ENCODE measurements at regions not wholly inside any gene's neighbourhood (a gene's known extent, or its start where the extent isn't known, plus 50 kb on each side); places are given as distances from the start of the nearest gene placed in this dataset.
A peak's percentile ranks its signal among the peaks of the same experiment; 100 is the strongest.
"Not testable (repeated sequence)": the region's sequence is repeated elsewhere in the genome, so short reads cannot be mapped to it uniquely, and the experiment has no call there.

DNA sequence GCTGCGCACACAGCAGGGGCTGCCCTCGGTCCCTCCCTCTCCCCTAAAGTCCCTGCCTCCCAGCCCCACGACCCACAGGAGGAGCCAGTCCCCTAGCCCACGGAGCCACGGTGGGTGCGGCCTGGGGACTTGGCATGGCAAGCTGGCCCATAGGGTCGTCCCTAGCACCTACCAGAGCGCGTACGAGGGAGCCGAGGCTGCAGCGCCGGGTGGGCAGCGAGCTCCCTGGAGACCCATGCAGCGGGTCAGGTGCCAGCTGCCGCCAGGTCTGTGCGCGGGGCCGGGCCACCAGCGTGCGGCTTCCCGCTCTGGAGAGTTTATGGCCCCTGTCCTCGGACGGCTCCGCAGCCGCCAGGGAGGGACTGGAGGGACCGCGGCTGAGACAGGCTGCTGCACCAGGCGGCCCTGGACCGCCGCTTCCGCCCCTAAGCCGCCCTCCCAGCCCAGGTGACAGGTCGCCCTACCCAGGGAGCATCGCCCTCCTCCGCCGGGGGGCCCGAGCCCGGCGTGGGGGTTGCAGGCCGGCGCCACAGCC lies 273.6 kb downstream of the CCDC74A start:
- DNase-seq (ENCODE audit: missing footprints) = no peak
- intact Hi-C loops (cut with DNase I) = loop anchor here (5.0 to 10.0 kb wide), 2 partner anchors 119 to 386 kb away; no protein-coding TSS in a partner anchor
- no peak for ATAC-seq

DNA sequence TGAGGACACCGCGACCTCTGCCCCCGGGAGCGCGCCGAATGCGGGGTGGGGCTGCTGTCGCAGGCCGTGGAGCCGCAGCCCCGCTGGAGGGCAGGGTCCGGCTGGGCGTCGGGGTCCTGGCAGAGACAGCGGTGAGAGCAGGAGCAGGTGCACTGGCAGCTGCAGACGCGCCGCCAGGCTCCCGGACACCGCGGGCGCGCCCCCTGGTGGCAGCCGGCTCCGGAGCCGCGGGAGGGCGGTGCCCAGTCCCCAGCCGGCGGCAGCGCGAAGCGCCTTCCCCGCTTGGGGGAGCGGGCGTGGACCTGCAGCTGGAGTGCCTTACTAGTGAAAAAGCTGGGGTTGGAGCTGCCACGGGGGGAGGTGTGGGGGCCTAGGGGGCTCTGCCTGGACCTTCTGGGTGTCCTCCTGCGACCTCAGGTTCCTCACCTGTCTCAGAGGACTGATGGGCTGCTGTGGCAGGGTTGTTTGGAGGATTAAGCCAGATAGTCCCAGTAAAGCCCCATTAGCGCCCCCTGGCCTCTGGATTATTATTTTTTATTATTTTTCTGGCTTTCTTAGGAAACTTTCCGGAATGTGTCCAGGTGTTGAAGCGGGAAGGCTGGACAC lies 274.2 kb downstream of the CCDC74A start:
- intact Hi-C loops (cut with DNase I) = loop anchor here (5.0 to 10.0 kb wide), 2 partner anchors 120 to 387 kb away; no protein-coding TSS in a partner anchor
- ATAC-seq (peak; percentile 79), DNase-seq (ENCODE audit: missing footprints) (peak; percentile 79)

DNA sequence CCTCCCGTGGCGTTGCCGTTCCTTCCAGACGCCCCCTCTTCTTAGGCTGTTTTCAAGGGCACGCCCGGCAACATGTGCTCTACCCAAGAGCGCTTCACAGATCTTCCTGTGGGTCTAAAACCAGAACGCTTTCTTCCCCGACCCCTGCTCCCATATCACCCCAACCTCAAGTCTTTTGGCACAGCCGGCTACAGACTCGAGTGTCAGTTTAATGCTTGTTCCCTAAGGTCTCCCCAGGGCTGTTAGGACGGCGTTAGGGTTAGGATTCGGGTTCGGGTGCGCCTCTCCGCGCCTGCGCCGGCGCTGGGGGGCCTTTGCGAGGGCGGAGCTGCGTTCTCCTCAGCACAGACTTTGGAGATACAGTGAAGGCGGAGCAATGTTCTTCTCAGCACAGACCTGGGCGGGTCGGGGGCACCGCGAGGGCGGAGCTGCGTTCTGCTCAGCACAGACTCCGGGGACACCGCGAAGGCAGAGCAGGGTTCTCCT lies 274.7 kb downstream of the CCDC74A start:
- DNase-seq (ENCODE audit: missing footprints); ATAC-seq: not testable (repeated sequence)
- intact Hi-C loops (cut with DNase I) = loop anchor here (5.0 to 10.0 kb wide), 2 partner anchors 120 to 388 kb away; no protein-coding TSS in a partner anchor

DNA sequence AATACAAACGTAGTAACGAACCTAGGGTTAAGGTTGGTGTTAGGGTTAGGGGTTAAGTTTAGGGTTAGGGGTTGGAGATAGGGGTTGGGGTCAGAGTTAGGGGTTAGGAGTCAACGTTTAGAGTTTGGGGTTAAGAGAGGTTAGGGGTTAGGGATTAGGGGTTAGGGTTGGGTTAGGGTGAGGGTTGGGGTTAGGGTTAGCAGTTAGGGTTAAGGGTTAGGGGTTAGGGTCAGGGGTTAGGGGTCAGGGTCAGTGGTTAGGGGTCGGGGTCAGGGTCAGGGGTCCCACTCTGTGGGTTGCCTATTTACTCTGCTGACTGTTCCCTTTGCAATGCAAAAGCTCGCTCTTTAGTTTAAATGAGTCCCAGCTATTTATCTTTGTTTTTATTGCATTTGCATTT lies 275.5 kb downstream of the CCDC74A start:
- not testable (repeated sequence) for ATAC-seq
- intact Hi-C loops (cut with DNase I) = loop anchor here (5.0 to 10.0 kb wide), 2 partner anchors 121 to 388 kb away; no protein-coding TSS in a partner anchor

DNA sequence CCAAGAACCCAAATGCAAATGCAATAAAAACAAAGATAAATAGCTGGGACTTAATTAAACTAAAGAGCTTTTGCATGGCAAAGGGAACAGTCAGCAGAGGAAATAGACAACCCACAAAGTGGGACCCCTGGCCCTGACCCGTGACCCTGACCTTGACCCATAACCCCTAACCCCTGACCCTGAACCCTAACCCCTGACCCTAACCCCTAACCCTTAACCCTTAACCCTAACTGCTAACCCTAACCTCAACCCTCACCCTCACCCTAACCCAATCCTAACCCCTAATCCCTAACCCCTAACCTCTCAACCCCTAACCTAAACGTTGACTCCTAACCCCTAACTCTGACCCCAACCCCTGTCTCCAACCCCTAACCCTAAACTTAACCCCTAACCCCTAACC lies 284.9 kb downstream of the CCDC74A start:
- ATAC-seq; intact Hi-C loops (cut with DNase I); DNase-seq (ENCODE audit: missing footprints): not testable (repeated sequence)

More for the DNA sequence above, 275.5 kb downstream of the CCDC74A start:
- DNase-seq (ENCODE audit: missing footprints) = not testable (repeated sequence)

DNA sequence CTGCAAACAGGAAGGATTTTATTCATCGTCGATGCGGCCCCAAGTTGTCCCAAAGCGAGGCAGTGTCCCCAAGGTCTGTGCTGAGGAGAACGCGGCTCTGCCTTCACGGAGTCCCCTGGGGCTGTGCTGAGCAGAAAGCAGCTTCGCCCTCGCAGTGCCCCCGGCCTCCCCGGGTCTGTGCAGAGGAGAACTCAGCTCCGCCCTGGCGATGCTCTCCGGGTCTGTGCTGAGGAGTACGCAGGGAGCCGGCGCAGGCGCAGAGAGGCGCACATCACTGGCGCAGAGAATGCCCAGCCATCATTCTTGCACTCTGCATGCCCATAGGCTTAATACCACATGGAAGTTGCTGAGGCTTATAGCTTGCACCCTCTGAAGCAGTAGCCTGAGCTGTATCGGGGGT lies 285.7 kb downstream of the CCDC74A start:
- intact Hi-C loops (cut with DNase I); ATAC-seq: not testable (repeated sequence)
- DNase-seq (ENCODE audit: missing footprints) = peak; percentile 64

DNA sequence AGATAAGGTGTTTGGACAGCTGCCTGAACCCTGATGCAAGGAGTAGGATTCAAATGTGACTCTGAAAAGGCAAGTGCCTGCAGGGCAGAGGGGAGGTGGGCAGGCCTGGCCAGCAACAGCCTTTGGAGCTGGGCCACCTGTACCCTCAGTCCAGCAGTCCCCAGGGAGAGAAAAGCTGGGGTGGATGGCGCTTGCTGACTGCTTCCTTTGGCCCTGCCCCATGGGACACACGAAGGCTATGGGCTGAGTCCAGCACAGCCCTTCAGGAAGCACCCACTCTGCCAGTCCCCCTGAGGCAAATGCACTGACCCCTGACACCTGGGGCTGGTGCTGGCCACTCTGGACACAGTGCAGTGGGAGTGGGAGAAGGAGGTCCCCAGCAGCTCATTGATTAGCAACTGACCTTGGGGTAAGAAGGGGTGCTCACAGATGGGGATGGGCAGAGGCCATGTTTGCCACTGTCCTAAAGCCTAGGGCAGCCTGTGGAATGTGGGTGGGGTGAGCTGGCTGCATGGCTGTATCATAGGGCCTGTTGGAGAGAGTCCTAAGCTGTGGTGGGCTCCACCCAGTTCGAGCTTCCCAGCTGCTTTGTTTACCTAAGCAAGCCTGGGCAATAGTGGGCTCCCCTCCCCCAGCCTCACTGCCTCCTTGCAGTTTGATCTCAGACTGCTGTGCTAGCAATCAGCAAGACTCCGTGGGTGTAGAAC lies 290.7 kb downstream of the CCDC74A start:
- not testable (repeated sequence) for ATAC-seq; DNase-seq (ENCODE audit: missing footprints)

DNA sequence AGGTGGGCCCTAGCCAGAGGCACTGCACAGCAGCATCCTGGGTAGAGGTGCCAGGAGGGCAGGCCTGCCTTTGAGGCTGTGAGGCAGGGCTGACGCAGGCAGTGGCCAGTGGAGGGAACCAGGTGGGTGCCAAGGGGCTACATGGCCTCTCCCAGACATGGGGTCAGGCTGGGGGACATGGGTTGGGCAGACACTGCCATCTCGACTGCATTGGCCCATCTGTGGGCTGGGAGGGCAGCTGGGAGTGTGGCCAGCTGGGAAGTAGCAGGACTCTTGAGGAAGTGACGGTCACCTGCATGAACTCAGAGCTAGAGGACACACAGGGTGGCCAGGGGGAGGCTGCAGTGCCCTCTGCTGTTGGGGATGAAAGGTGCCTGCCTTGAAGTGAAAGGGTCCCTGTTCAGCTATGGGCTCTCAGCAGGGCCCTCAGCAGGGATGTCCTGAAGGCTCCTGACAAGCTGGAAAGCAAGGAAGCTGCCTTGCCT lies 294.6 kb downstream of the CCDC74A start:
- ATAC-seq; intact Hi-C loops (cut with DNase I); DNase-seq (ENCODE audit: missing footprints): not testable (repeated sequence)

More for the DNA sequence above, 290.7 kb downstream of the CCDC74A start:
- intact Hi-C loops (cut with DNase I) = not testable (repeated sequence)

DNA sequence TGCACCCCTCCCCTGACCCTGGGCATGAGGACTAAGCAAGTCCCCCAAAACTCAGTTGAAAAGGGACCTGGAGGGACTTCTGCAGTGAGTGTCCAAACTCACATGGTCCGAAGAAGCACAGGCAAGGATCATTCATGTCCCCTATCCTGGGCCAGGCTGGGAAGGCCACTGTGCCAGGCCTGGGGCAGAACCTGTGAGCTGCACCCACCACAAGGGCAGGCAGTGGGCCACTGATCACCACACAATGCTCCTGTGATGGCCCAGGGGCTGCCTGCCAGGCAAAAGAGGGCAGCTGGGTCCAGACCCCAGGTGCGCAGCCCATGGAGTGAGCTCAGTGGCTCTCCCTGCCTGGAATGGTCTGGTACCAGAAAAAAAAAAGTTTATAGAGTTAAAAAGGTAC lies 295.4 kb downstream of the CCDC74A start:
- DNase-seq (ENCODE audit: missing footprints); intact Hi-C loops (cut with DNase I); ATAC-seq: not testable (repeated sequence)

DNA sequence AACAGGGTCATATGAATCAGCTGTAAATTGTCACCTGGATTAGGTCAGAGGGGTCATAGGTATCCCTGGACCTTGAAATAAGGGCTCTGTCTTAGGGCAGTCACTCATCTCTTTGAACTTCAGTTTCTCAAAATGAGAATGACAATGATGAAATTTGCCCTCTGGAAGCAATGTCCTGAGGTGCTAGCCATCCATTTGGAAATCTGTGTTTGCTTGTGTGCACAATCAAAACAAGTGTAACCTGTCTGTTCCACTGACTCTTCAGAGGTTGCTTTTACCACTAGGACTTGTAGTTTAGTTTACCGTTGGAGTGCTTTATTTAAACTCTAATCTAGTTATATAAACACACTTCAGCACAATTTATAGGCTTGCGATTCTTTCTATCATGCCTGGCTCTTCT lies 297.3 kb downstream of the CCDC74A start:
- ATAC-seq; intact Hi-C loops (cut with DNase I); DNase-seq (ENCODE audit: missing footprints): not testable (repeated sequence)

DNA sequence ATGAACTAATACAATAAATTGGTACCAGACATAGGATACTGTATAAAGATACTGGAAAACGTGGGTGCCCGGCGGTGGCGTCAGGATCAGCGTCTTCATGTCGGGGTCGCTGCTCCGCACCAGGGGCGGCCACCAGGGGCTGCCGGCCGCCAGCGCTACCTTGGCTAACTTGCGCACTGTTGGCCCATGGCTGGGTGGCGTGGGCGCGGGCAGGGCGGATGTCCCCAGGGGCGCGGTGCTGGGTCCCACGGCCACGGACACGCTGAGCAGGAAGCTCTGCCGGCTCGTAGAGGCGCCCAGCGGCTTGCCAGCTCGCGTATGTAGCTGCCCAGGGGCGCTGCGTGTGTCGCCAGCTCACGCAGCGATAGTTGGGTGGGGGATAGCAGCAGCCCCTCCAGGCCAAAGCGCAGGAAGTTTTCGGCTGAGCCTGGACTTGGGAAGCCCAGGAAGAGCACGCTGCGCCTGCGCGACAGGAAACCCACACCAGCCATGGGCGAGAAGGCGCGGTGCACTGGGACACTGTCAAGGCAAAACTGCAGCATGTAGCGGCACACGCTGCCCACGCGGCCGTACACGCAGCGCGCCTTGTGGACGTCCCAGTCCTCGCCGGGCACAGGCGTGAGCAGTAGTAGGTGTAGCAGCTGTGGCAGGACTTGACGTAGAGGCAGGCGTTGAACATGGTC lies 299.9 kb downstream of the CCDC74A start:
- ATAC-seq (no peak), DNase-seq (ENCODE audit: missing footprints) (no peak)
- intact Hi-C loops (cut with DNase I) = no loop called here

DNA sequence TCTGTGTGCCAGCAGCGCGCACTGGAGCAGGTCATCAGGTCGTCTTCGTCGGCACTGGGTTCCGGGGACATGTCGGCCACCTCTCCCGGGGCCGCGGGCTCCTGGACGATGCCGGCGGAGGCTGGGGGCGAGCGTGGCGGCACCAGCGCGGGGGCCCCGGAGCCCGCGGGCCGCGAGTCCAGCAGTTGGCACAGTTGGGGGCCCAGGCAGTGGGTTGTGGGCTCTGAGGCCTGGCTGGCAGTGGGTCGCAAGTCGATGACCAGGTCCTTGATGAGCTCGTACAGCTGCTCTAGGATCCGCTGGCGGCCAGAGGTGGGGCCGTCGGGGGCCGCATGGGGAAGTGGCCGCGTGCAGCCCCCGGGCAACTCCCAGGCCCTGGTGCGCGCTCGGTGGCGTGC lies 300.5 kb downstream of the CCDC74A start:
- DNase-seq (ENCODE audit: missing footprints) = no peak
- intact Hi-C loops (cut with DNase I) = no loop called here
- no peak for ATAC-seq

DNA sequence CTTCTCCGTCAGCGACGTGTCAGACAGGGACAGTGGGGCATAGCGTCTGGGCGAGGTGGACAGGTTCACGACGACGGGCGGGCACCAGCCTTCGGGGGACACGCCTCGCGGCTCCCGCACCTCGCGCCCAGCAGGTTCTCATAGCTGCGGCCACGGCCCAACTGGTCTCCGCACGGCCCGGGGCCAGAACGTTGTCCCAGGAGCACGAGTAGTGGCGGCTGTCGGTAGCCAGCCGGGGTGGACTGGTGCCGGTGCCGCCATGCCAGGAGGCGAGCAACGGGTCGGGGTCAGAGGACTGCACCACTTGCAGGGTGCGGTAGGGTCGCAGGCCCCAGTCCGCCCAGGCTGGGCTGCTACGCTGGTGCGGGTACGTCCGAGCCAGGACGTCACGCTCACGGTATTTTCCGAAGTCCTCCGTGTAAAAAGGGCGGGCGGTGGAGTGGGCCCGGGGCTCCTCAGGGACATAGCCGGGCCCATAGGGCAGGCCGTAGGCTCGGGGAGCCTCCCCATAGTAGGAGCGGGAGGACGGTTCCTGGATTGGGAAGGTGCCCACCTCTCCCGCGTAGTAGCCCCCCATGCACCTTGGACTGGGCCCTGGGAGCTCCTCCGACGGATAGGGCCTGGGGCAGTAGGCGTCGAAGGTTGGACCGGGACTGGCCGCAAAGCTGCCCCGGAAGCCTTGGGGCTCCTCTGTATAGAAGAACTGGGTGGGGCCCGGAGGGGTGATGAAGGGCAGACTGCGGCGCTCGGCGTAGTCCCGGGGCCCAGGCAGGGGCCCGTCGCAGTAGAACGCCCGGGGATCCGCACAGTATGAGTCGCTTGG lies 301.2 kb downstream of the CCDC74A start:
- ATAC-seq; intact Hi-C loops (cut with DNase I); DNase-seq (ENCODE audit: missing footprints): not testable (repeated sequence)

DNA sequence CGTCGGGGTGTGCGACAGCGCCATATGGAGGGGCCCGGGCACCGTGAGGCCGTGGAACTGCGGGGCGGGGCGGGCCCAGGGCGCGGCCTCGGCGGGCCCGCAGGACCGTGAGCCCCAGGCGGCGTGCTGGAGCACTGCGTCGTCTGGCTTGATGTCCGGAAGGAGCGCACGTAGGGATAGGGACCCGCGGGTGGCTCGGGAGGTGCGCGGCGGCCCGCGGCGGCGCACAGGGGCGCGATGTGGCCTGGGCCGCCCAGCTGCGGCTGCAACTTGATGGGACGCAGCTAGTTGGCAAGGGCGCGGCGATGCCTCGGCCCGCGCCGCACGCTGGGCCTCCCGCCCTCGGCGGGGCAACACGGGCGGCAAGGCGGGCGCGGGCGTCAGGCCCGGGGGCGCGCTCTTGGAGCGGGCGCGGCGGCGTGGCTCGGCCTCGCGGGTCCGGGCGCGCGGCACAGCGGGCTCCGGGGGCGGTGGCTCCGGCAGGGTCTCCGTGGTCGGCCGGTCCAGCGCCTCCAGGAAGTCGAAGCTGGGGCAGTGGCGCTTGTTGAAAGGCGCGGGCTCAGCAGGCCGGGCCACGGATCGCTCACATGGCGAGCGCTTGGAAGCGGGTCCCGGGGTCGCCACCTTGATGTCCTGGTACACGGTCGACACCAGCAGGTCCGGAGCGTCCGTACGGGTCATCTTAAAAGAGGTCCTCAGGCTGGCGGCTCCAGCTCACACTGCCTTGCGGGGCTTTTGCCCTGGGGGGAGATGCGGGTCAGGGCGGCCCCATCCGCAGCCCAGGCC lies 302.0 kb downstream of the CCDC74A start:
- intact Hi-C loops (cut with DNase I); ATAC-seq; DNase-seq (ENCODE audit: missing footprints): not testable (repeated sequence)

DNA sequence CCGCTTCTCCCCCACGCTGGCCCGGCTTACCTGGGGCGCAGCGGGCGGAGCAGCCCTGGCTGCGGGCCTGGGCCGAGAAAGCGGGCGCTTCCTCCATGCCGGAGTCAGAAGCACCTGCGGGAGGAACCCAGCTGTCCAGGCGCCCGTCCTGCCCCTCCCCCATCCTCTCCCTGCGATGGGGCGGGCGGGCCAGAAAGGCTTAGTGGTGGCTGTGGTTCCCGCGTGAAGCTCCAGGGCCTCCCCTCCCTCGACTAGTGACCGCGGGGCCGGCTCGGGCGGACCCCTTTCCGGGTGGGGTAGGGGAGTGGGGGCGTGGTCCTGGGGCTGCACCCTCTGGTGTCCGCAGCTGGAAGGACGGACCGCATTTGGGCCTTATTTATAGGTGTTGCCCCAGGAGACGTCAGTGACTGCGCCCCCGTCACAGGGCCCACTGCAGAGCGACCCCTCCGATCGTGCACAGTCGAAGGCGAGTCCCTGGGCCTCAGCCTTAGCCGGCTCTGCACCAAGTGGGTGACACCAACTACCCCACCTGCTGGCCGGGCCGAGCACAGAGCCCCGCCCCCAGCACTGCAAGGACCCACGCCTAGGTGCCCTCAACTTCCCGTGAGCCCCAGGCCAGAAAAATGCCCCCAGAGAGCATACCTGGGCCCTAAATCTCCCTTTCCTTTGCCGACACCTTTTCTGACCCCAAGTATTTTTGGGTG lies 302.7 kb downstream of the CCDC74A start:
- intact Hi-C loops (cut with DNase I); DNase-seq (ENCODE audit: missing footprints); ATAC-seq: not testable (repeated sequence)

DNA sequence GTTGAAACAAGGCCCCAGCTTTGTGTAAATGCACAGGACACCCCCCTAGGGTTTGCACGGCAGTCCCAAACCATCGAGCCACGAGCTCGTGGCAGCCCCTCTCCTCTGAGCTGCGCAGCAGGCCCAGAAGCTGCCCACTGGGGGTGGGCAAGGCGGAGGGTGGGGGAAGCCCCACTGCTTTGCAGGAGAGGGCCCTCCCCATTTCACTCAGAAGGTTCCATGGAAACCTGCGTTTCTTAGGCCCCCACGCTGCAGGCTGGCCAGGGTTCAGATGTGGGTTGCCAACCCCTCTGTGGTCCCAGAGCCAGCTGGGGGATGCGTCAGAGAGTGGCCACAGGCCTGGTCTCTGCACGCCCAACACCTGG lies 303.2 kb downstream of the CCDC74A start:
- ATAC-seq; intact Hi-C loops (cut with DNase I); DNase-seq (ENCODE audit: missing footprints): not testable (repeated sequence)

All from Right ventricle myocardium inferior (tissue), 1 donor.